Calu3 (cell line): ENCODE measurements at regions not wholly inside any gene's neighbourhood (a gene's known extent, or its start where the extent isn't known, plus 50 kb on each side); places are given as distances from the start of the nearest gene placed in this dataset.

Experiments used
- BruUV-seq: library from RNA; stranded (reverse); fragments of 400-500 nt; replicated peaks from 2 replicates; lab custom pipeline; 2021; lab: Mats Ljungman, UMichigan
- CTCF ChIA-PET: fragments of 300-600 bp; sonication (Branson Sonifier 250); formaldehyde crosslinking; loops from one replicate; lab custom pipeline; 2022; ENCODE audit warnings: antibody characterized with exemption; lab: Charles Lee
- DNase-seq: peaks from one replicate; pipeline ENCODE4 v3.0.0; 2022
- H3K27ac Mint-ChIP-seq: one replicate; pipeline ENCODE4 v1.8.0; 2022; ENCODE audit warnings: mixed read lengths; ENCODE audit not compliant: unreplicated experiment
- H3K27me3 Mint-ChIP-seq: one replicate; pipeline ENCODE4 v1.8.0; 2022; ENCODE audit warnings: mixed read lengths; ENCODE audit not compliant: unreplicated experiment
- H3K36me3 Mint-ChIP-seq: one replicate; pipeline ENCODE4 v1.8.0; 2022; ENCODE audit warnings: mild to moderate bottlenecking, moderate library complexity, mixed read lengths; ENCODE audit not compliant: insufficient read depth, unreplicated experiment
- H3K4me1 Mint-ChIP-seq: one replicate; pipeline ENCODE4 v1.8.0; 2022; ENCODE audit warnings: mild to moderate bottlenecking, low read depth, mixed read lengths; ENCODE audit not compliant: unreplicated experiment
- H3K4me3 Mint-ChIP-seq: one replicate; pipeline ENCODE4 v1.8.0; 2022; ENCODE audit warnings: mild to moderate bottlenecking, low read depth, moderate library complexity, mixed read lengths; ENCODE audit not compliant: unreplicated experiment
- H3K9me3 Mint-ChIP-seq: one replicate; pipeline ENCODE4 v1.8.0; 2022; ENCODE audit warnings: low read depth, mixed read lengths; ENCODE audit not compliant: unreplicated experiment
- CTCF ChIP-seq: fragments of 200-600 bp; IDR thresholded peaks from one replicate; pipeline ENCODE4 v1.8.0; 2022; ENCODE audit warnings: antibody characterized with exemption; ENCODE audit not compliant: unreplicated experiment
- intact Hi-C: fragments of 100-400 bp; cut with micrococcal nuclease; formaldehyde crosslinking; loops from one replicate; pipeline ENCODE4 v1.10.0; 2022; ENCODE audit not compliant: unreplicated experiment

- H3K36me3 Mint-ChIP-seq, result no peaks in the 10 kb centered on the region
- CTCF ChIA-PET, result no interaction called here
- peak; percentile 3 for DNase-seq
- no peaks in the 10 kb centered on the region for H3K9me3 Mint-ChIP-seq
- no peaks in the 10 kb centered on the region for H3K4me1 Mint-ChIP-seq
- no TSS peak for BruUV-seq
- H3K27me3 Mint-ChIP-seq, result no peaks in the 10 kb centered on the region
- TF ChIP-seq CTCF, result no peak
- H3K27ac Mint-ChIP-seq, result no peak overlapping the region
- intact Hi-C loops, result no loop called here
- no peak overlapping the region for H3K4me3 Mint-ChIP-seq
Measured at GRCh38 chr4:111689214-111689613, 456.0 kb upstream of the FAM241A start.

GRCh38 chr4:111689731-111690130 is 455.5 kb upstream of the FAM241A start:
- Mint-ChIP-seq H3K36me3 (no peaks in the 10 kb centered on the region), H3K27ac (no peak overlapping the region), H3K27me3 (no peaks in the 10 kb centered on the region), H3K9me3 (no peaks in the 10 kb centered on the region), H3K4me3 (no peak overlapping the region), H3K4me1 (no peaks in the 10 kb centered on the region)
- TF ChIP-seq CTCF, result no peak
- BruUV-seq, result no TSS peak
- intact Hi-C loops, result no loop called here
- CTCF ChIA-PET, result interaction anchor here (0.6 kb wide), 1 partner anchor 151 kb away, joined by 3 read pairs; no protein-coding TSS in a partner anchor
- no peak for DNase-seq

- TF ChIP-seq CTCF, result no peak
- Mint-ChIP-seq H3K9me3 (no peaks in the 10 kb centered on the region), H3K27me3 (no peaks in the 10 kb centered on the region), H3K4me1 (no peaks in the 10 kb centered on the region), H3K4me3 (no peak overlapping the region), H3K36me3 (no peaks in the 10 kb centered on the region), H3K27ac (no peak overlapping the region)
- DNase-seq, result no peak
- BruUV-seq, result no TSS peak
- CTCF ChIA-PET, result no interaction called here
- intact Hi-C loops, result no loop called here
Measured at GRCh38 chr4:111693758-111694157, 451.5 kb upstream of the FAM241A start.

GRCh38 chr4:111695677-111696076 is 449.6 kb upstream of the FAM241A start:
- Mint-ChIP-seq H3K36me3 (no peaks in the 10 kb centered on the region), H3K27me3 (no peaks in the 10 kb centered on the region), H3K4me1 (no peaks in the 10 kb centered on the region), H3K27ac (no peak overlapping the region), H3K4me3 (no peak overlapping the region), H3K9me3 (no peaks in the 10 kb centered on the region)
- BruUV-seq, result no TSS peak
- CTCF ChIA-PET, result no interaction called here
- no peak for DNase-seq
- intact Hi-C loops, result no loop called here
- no peak for TF ChIP-seq CTCF
